Epithelial cell of proximal tubule (primary cell): ENCODE measurements at regions not wholly inside any gene's neighbourhood (a gene's known extent, or its start where the extent isn't known, plus 50 kb on each side); places are given as distances from the start of the nearest gene placed in this dataset.

Experiments used
- DNase-seq: peaks from one replicate; pipeline ENCODE4 v3.0.0-alpha.2; 2011; ENCODE audit warnings: low read depth
- H3K4me3 ChIP-seq: 2 replicates; pipeline ENCODE4 v1.5.1; 2011; ENCODE audit warnings: low read depth, mild to moderate bottlenecking, low read length
- CTCF ChIP-seq: conservative IDR thresholded peaks from 2 replicates; pipeline ENCODE4 v1.5.1; 2012; ENCODE audit warnings: low read depth, mild to moderate bottlenecking, low read length

GRCh38 chr21:41032541-41032940 is 135.4 kb upstream of the BACE2 start:
- H3K4me3 ChIP-seq = no peak overlapping the region
- DNase-seq = no peak
- TF ChIP-seq CTCF = no peak

DNA sequence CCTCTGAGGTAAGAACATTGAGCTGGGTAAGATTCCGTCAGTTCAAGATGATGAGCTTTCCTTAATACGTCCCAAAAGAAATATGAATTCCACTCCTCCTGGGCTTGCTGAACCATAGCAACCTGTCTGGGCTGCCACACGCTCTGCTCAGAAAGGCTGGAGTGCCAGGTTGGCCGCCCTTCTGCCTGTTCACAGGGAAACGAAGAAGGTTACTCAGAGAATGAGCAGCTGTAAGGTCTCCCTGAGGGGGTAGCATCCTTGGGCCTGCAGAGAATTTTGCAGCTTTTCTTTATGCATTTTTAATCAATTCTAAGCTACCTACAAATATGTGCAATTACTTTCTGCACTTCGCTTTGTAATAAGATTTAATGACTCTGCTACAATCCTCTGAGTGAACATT is 130.7 kb upstream of the BACE2 start:
- no peak for TF ChIP-seq CTCF
- H3K4me3 ChIP-seq = no peak overlapping the region
- DNase-seq = no peak

- TF ChIP-seq CTCF = no peak
- no peak overlapping the region for H3K4me3 ChIP-seq
- DNase-seq = no peak
Measured at GRCh38 chr21:41037936-41038335, 130.0 kb upstream of the BACE2 start.

DNA sequence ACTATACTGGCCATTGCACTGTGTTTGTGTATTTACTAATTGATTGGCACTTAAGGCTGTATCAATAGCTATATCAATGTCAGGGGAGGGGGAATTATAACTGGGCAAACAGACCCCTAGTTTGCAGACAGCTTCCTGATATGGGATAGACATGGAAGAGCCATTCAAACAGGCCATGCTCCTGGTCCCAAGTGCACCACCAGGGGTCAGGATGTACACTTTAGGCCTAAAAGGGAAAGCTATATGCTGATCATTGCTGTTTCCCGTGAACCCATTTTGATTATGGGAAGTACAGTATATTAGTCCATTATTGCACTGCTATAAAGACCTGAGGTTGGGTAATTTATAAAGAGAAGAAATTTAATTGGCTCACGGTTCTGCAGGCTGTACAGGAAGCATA is 124.9 kb upstream of the BACE2 start:
- TF ChIP-seq CTCF = peak; percentile 16
- no peak for DNase-seq
- H3K4me3 ChIP-seq = no peak overlapping the region

GRCh38 chr21:41045534-41046268 is 122.3 kb upstream of the BACE2 start:
- peak; percentile 38 for TF ChIP-seq CTCF
- no peak for DNase-seq
- H3K4me3 ChIP-seq = no peak overlapping the region

DNA sequence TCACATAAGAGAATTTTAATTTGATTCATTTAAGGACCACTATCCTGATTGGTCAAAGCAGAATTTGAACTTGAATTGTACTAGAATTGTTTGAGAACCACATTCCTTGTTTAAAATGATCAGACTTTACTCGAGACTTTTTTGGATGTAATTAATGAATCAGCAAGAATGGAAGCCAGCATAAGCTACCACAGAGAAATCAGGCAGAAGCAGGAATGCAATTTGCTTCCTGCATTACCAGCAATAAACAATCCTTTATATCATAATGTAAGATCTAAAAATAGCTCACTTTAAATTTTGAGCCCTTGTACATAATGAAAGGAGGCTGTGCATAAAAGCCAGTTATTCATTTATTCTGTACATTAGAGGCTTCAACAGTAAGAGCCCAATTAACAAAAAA is 119.8 kb upstream of the BACE2 start:
- DNase-seq = no peak
- no peak overlapping the region for H3K4me3 ChIP-seq
- TF ChIP-seq CTCF = no peak

- DNase-seq = no peak
- no peak for TF ChIP-seq CTCF
- no peak overlapping the region for H3K4me3 ChIP-seq
Measured at GRCh38 chr21:41048623-41049022, 119.3 kb upstream of the BACE2 start.
